Prostate gland (tissue), 2 donors: ENCODE measurements at regions not wholly inside any gene's neighbourhood (a gene's known extent, or its start where the extent isn't known, plus 50 kb on each side); places are given as distances from the start of the nearest gene placed in this dataset.

Experiments used
- DNase-seq: peaks from one replicate; pipeline ENCODE4 v3.0.0-alpha.2; 2019; ENCODE audit warnings: low spot score
- H3K27ac ChIP-seq, 2 donors: fragments of 200-600 bp; sonication (generic); 2 replicates each; pipeline ENCODE4 v1.5.1; 2017 to 2019
- H3K27me3 ChIP-seq: fragments of 200-600 bp; sonication (generic); replicated peaks from 2 replicates; pipeline ENCODE4 v1.5.1; 2019; ENCODE audit not compliant: insufficient read depth
- H3K36me3 ChIP-seq, 2 donors: fragments of 200-600 bp; sonication (generic); 1 replicate in 1 of 2; 2 replicates in 1 of 2; pipeline versions ENCODE4 v1.5.1 to v1.8.1; 2017 to 2019
- H3K4me1 ChIP-seq: fragments of 200-600 bp; sonication (generic); replicated peaks from 2 replicates; pipeline ENCODE4 v1.5.1; 2019
- H3K4me3 ChIP-seq, 2 donors: fragments of 200-600 bp; sonication (generic); 2 replicates each; pipeline ENCODE4 v1.5.1; 2017 to 2019
- H3K9me3 ChIP-seq: fragments of 200-600 bp; sonication (generic); 2 replicates; pipeline ENCODE4 v1.5.1; 2017
- CTCF ChIP-seq, 4 experiments: fragments of 200-600 bp in 2 of 4; fragments of 450-650 bp in 2 of 4; sonication (generic) in 2 of 4; IDR thresholded peaks; 1 replicate in 3 of 4; 2 replicates in 1 of 4; pipeline ENCODE4 v1.5.1; 2016 to 2019; ENCODE audit warnings: antibody characterized with exemption in 4 of 4, mild to moderate bottlenecking in 2 of 4, moderate library complexity in 2 of 4
- POLR2A ChIP-seq: fragments of 450-650 bp; IDR thresholded peaks from one replicate; pipeline ENCODE4 v1.6.1; 2016; ENCODE audit warnings: antibody characterized with exemption, mild to moderate bottlenecking
- POLR2AphosphoS5 ChIP-seq: sonication (generic); formaldehyde crosslinking; IDR thresholded peaks from one replicate; pipeline ENCODE4 v1.6.1; 2017; ENCODE audit warnings: antibody characterized with exemption
- WGBS: methylation state at CpG from one replicate; pipeline ENCODE4 v1.1.5; 2018; 5-methylcytosine and 5-hydroxymethylcytosine counted together
- intact Hi-C: fragments of 100-400 bp; cut with DNase I; formaldehyde crosslinking; loops from one replicate; pipeline ENCODE4 v1.14.2; 2022

- intact Hi-C loops = no loop called here
- 12% methylated on average over 5 of the region's 5 CpGs for WGBS
- H3K36me3 ChIP-seq = no peaks in the 10 kb centered on the region
- no peak overlapping the region for H3K4me3 ChIP-seq
- H3K27ac ChIP-seq = no peak overlapping the region
- H3K4me1 ChIP-seq = no peaks in the 10 kb centered on the region
- H3K9me3 ChIP-seq = no peaks in the 10 kb centered on the region
- no peaks in the 10 kb centered on the region for H3K27me3 ChIP-seq
- no peak for DNase-seq
- TF ChIP-seq POLR2A = no peak
- no peak for TF ChIP-seq CTCF (IDR thresholded peaks at IDR 0.05)
- no peak for TF ChIP-seq POLR2AphosphoS5
These were observed 146.5 kb downstream of the CCDC34 start for GRCh38 chr11:27216270-27217149.

GRCh38 chr11:27215471-27216269 is 147.3 kb downstream of the CCDC34 start:
- H3K27ac ChIP-seq = no peak overlapping the region

GRCh38 chr11:27214713-27215112 is 148.3 kb downstream of the CCDC34 start:
- Histone ChIP-seq H3K27ac (no peak overlapping the region), H3K36me3 (no peaks in the 10 kb centered on the region), H3K27me3 (no peaks in the 10 kb centered on the region), H3K9me3 (no peaks in the 10 kb centered on the region), H3K4me1 (no peaks in the 10 kb centered on the region), H3K4me3 (no peak overlapping the region)
- intact Hi-C loops = no loop called here
- 76% methylated on average over 5 of the region's 5 CpGs for WGBS
- no peak for DNase-seq
- TF ChIP-seq CTCF (IDR thresholded peaks at IDR 0.05) (no peak), POLR2A (no peak), POLR2AphosphoS5 (no peak)

More at GRCh38 chr11:27215471-27216269, 147.3 kb downstream of the CCDC34 start:
- Histone ChIP-seq H3K4me3 (no peak overlapping the region), H3K36me3 (no peaks in the 10 kb centered on the region), H3K27me3 (no peaks in the 10 kb centered on the region), H3K9me3 (no peaks in the 10 kb centered on the region), H3K4me1 (no peaks in the 10 kb centered on the region)
- WGBS = 60% methylated on average over 6 of the region's 6 CpGs
- TF ChIP-seq POLR2AphosphoS5 (no peak), CTCF (IDR thresholded peaks at IDR 0.05) (no peak), POLR2A (no peak)
- intact Hi-C loops = no loop called here
- no peak for DNase-seq

GRCh38 chr11:27213232-27213660 is 149.8 kb downstream of the CCDC34 start:
- no peaks in the 10 kb centered on the region for H3K27me3 ChIP-seq
- H3K4me3 ChIP-seq = no peak overlapping the region
- no peak for DNase-seq
- peak; percentile 50 for TF ChIP-seq POLR2AphosphoS5
- no peak for TF ChIP-seq POLR2A
- intact Hi-C loops = no loop called here
- no peaks in the 10 kb centered on the region for H3K4me1 ChIP-seq
- no peaks in the 10 kb centered on the region for H3K36me3 ChIP-seq
- H3K9me3 ChIP-seq = no peaks in the 10 kb centered on the region
- no peak overlapping the region for H3K27ac ChIP-seq
- WGBS = 12% methylated on average over 4 of the region's 4 CpGs

- Histone ChIP-seq H3K36me3 (no peaks in the 10 kb centered on the region), H3K4me3 (no peak overlapping the region), H3K9me3 (no peaks in the 10 kb centered on the region), H3K4me1 (no peaks in the 10 kb centered on the region), H3K27me3 (no peaks in the 10 kb centered on the region), H3K27ac (no peak overlapping the region)
- intact Hi-C loops = no loop called here
- WGBS = 95% methylated on average over 2 of the region's 2 CpGs
- TF ChIP-seq CTCF (IDR thresholded peaks at IDR 0.05) = no peak
- TF ChIP-seq POLR2AphosphoS5 = no peak
- no peak for TF ChIP-seq POLR2A
- no peak for DNase-seq
These were observed 150.7 kb downstream of the CCDC34 start for GRCh38 chr11:27212248-27212780.
